Transverse colon (tissue), 4 donors: ENCODE measurements at regions not wholly inside any gene's neighbourhood (a gene's known extent, or its start where the extent isn't known, plus 50 kb on each side); places are given as distances from the start of the nearest gene placed in this dataset.

ENCODE experiments used
- DNase-seq: peaks from one replicate; pipeline ENCODE4 v3.0.0-alpha.2; 2019
- H3K27ac ChIP-seq, 4 donors: fragments of 200-600 bp; sonication (generic); 2 replicates each; pipeline ENCODE4 v1.5.1; 2016 to 2018; ENCODE audit warnings: inconsistent platforms in 4 of 4
- H3K27me3 ChIP-seq: fragments of 200-600 bp; sonication (generic); 2 replicates; pipeline ENCODE4 v1.5.1; 2017; ENCODE audit warnings: inconsistent platforms
- H3K36me3 ChIP-seq, 4 donors: fragments of 200-600 bp; sonication (generic); 2 replicates each; pipeline ENCODE4 v1.5.1; 2017 to 2019; ENCODE audit warnings: inconsistent platforms in 4 of 4
- H3K4me1 ChIP-seq, 4 donors: fragments of 200-600 bp; sonication (generic); 2 replicates each; pipeline ENCODE4 v1.5.1; 2017 to 2020; ENCODE audit warnings: inconsistent platforms in 4 of 4
- H3K4me3 ChIP-seq, 4 donors: fragments of 200-600 bp; sonication (generic); 1 replicate in 1 of 4; 2 replicates in 3 of 4; pipeline versions ENCODE4 v1.5.1 to v1.6.1; 2017 to 2019; ENCODE audit warnings: inconsistent platforms in 4 of 4
- H3K9me3 ChIP-seq, 2 donors: fragments of 200-600 bp; sonication (generic); 2 replicates each; pipeline ENCODE4 v1.5.1; 2017 to 2019; ENCODE audit warnings: inconsistent platforms in 2 of 2
- EP300 ChIP-seq: sonication (generic); formaldehyde crosslinking; IDR thresholded peaks from one replicate; pipeline ENCODE4 v1.6.1; 2017; ENCODE audit warnings: antibody characterized with exemption, low read depth
- POLR2A ChIP-seq: fragments of 450-650 bp; IDR thresholded peaks from one replicate; pipeline ENCODE4 v1.6.1; 2016; ENCODE audit warnings: antibody characterized with exemption, mild to moderate bottlenecking, moderate library complexity
- POLR2AphosphoS5 ChIP-seq, 3 donors: sonication (generic); formaldehyde crosslinking; IDR thresholded peaks; one replicate each; pipeline ENCODE4 v1.6.1; 2016; ENCODE audit warnings: antibody characterized with exemption in 3 of 3
- WGBS, 2 donors: methylation state at CpG; one replicate each; pipeline ENCODE4 v1.1.5; 2018; ENCODE audit warnings: low coverage in 1 of 2; 5-methylcytosine and 5-hydroxymethylcytosine counted together
- in situ Hi-C, 4 donors: fragments of 200-750 bp; cut with MboI; loops; one replicate each; pipeline versions ENCODE4 v1.15.0 to v1.15.1; 2017; ENCODE audit warnings: low sequenced_read_pairs in 3 of 4, low pct_ligation_motif_present in 1 of 4, low pct_unique_long_range_greater_than_20kb in 1 of 4
- intact Hi-C: fragments of 100-400 bp; cut with DNase I; formaldehyde crosslinking; loops from one replicate; pipeline ENCODE4 v1.15.1; 2023; ENCODE audit warnings: low total_unique reads
- TF ChIP-seq, protein P1 (sequence below), 5 experiments: fragments of 200-600 bp in 3 of 5; fragments of 450-650 bp in 2 of 5; sonication (generic) in 3 of 5; IDR thresholded peaks; 1 replicate in 2 of 5; 2 replicates in 3 of 5; pipeline ENCODE4 v1.5.1; 2016 to 2017; ENCODE audit warnings: antibody characterized with exemption in 5 of 5, inconsistent platforms in 3 of 5, mild to moderate bottlenecking in 2 of 5, moderate library complexity in 1 of 5

DNA sequence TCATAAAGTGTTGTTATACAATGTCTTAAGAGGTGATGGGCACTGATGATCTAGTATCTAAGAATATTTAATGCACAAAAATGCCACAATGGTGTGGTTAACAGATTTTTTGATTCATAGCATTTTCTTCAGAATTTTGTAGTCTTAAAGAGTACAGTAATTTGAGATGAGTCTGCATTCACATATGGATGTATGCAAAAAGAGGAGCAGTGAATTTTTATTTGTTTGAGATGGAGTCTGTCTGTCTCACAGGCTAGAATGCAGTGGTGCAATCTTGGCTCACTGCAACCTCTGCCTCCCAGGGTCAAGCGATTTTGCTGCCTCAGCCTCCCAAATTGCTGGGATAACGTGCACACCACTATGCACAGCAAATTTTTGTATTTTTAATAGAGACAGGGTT, 110.5 kb downstream of the ZPLD1 start:
- Histone ChIP-seq H3K27ac (no peak overlapping the region), H3K36me3 (no peaks in the 10 kb centered on the region), H3K4me1 (no peaks in the 10 kb centered on the region), H3K27me3 (no peaks in the 10 kb centered on the region), H3K9me3 (no peaks in the 10 kb centered on the region), H3K4me3 (no peak overlapping the region)
- no peak for DNase-seq
- intact Hi-C loops (no loop called here), in situ Hi-C loops (loop anchor here in 1 of 4 donors (25.0 kb wide), 2 partner anchors 308 to 733 kb away; no protein-coding TSS in a partner anchor)
- 81% methylated on average over 2 of the region's 2 CpGs; no CpG with 5 or more reads in 1 of the 2 donors for WGBS, 2 donors
- TF ChIP-seq POLR2A (no peak), POLR2AphosphoS5 (IDR thresholded peaks at IDR 0.05) (no peak), EP300 (no peak)
- TF ChIP-seq, protein P1, sequence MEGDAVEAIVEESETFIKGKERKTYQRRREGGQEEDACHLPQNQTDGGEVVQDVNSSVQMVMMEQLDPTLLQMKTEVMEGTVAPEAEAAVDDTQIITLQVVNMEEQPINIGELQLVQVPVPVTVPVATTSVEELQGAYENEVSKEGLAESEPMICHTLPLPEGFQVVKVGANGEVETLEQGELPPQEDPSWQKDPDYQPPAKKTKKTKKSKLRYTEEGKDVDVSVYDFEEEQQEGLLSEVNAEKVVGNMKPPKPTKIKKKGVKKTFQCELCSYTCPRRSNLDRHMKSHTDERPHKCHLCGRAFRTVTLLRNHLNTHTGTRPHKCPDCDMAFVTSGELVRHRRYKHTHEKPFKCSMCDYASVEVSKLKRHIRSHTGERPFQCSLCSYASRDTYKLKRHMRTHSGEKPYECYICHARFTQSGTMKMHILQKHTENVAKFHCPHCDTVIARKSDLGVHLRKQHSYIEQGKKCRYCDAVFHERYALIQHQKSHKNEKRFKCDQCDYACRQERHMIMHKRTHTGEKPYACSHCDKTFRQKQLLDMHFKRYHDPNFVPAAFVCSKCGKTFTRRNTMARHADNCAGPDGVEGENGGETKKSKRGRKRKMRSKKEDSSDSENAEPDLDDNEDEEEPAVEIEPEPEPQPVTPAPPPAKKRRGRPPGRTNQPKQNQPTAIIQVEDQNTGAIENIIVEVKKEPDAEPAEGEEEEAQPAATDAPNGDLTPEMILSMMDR (IDR thresholded peaks at IDR 0.05), result no peak

DNA sequence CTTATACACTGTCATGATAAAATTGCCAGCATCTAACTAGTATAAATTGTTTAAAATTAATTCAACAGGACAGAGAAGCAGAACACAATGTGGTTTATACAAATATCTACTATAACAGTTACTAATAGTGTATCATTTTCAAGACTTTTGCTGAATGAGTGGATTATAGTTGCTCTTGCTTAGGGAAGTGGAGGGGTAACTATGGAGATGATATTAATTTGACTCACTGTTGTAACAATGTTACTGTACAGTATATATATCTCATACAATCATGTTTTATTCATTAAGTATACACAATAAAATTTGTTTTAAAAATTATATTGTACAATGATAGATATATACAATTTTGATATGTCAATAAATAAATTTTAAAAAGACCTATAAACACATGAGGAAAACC, 119.1 kb downstream of the ZPLD1 start:
- intact Hi-C loops (no loop called here), in situ Hi-C loops (no loop called here)
- H3K4me1 ChIP-seq, result no peaks in the 10 kb centered on the region
- H3K27me3 ChIP-seq, result no peaks in the 10 kb centered on the region
- no peak overlapping the region for H3K4me3 ChIP-seq
- TF ChIP-seq POLR2AphosphoS5 (IDR thresholded peaks at IDR 0.05) (no peak), EP300 (no peak)
- TF ChIP-seq, protein P1 (IDR thresholded peaks at IDR 0.05), result no peak
- no peak for DNase-seq
- H3K9me3 ChIP-seq, result no peaks in the 10 kb centered on the region
- H3K36me3 ChIP-seq, result no peaks in the 10 kb centered on the region
- H3K27ac ChIP-seq, result no peak overlapping the region

DNA sequence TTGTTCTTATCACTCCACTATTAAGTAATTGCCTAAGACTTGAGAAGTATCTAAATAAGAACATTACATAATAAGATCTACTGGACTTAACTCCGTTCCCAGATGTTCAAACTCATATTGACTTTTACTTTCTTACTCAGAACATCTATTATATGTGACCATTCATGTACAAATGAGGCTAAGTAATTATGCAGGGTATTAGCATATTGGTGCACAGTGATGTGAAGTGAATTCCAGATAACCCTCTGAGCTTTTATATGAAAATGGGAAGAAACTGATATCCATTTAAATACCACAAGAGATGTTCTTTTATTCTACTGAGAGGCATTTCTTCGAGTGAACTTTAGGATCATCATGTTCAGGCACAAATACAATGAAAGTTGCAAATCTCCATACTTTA, 135.7 kb downstream of the ZPLD1 start:
- H3K9me3 ChIP-seq, result no peaks in the 10 kb centered on the region
- H3K36me3 ChIP-seq, result no peaks in the 10 kb centered on the region
- in situ Hi-C loops, result no loop called here
- H3K27ac ChIP-seq, result no peak overlapping the region
- H3K4me1 ChIP-seq, result no peaks in the 10 kb centered on the region
- DNase-seq, result no peak
- intact Hi-C loops, result no loop called here
- no peaks in the 10 kb centered on the region for H3K27me3 ChIP-seq
- TF ChIP-seq EP300, result no peak
- no peak for TF ChIP-seq POLR2AphosphoS5 (IDR thresholded peaks at IDR 0.05)
- TF ChIP-seq, protein P1 (IDR thresholded peaks at IDR 0.05), result no peak
- no peak for TF ChIP-seq POLR2A
- H3K4me3 ChIP-seq, result no peak overlapping the region
- WGBS, 2 donors, result 50 to 53% methylated on average over 2 of the region's 2 CpGs

DNA sequence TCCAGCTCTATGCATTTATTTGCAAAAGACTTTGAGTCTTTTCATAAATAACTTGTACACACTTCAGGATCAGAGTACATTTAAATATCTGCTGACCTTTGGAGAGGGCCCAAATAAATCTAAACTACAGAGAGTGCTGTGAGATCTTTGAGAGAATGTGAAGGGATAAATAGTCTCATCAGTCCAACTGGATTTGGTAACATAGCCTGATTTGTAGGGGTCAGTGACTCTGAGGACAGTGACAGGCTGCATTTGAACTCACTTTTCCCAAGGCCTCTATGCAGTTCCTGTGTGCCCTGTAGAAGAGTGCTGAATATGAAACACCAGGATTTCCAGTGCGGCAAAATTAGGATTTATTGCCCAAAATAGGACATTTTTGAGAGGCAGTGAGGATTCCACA, 136.2 kb downstream of the ZPLD1 start:
- 69% methylated on average over 1 of the region's 1 CpG; no CpG with 5 or more reads in 1 of the 2 donors for WGBS, 2 donors
- no peak for TF ChIP-seq POLR2AphosphoS5 (IDR thresholded peaks at IDR 0.05)
- no peak for TF ChIP-seq EP300
- TF ChIP-seq POLR2A, result no peak
- TF ChIP-seq, protein P1 (IDR thresholded peaks at IDR 0.05), result no peak
- Histone ChIP-seq H3K4me1 (no peaks in the 10 kb centered on the region), H3K9me3 (no peaks in the 10 kb centered on the region), H3K4me3 (no peak overlapping the region), H3K27ac (no peak overlapping the region), H3K36me3 (no peaks in the 10 kb centered on the region), H3K27me3 (no peaks in the 10 kb centered on the region)
- in situ Hi-C loops, result no loop called here
- intact Hi-C loops, result no loop called here
- no peak for DNase-seq
